GM18499 (cell line): ENCODE measurements at regions not wholly inside any gene's neighbourhood (a gene's known extent, or its start where the extent isn't known, plus 50 kb on each side); places are given as distances from the start of the nearest gene placed in this dataset.
"Not testable (repeated sequence)": the region's sequence is repeated elsewhere in the genome, so short reads cannot be mapped to it uniquely, and the experiment has no call there.

Experiments used
- ATAC-seq: cut with Tn5 transposase; IDR thresholded peaks from one replicate; pipeline ENCODE4 v1.9.1; 2021; ENCODE audit warnings: moderate number of reproducible peaks; ENCODE audit not compliant: insufficient read depth, unreplicated experiment

- no peak for ATAC-seq
Observed at GRCh38 chr18:70578480-70578879, 289.6 kb downstream of the SOCS6 start.

GRCh38 chr18:70577023-70577420 is 288.2 kb downstream of the SOCS6 start:
- no peak for ATAC-seq

GRCh38 chr18:70576276-70577022 is 287.6 kb downstream of the SOCS6 start:
- ATAC-seq, result no peak

- ATAC-seq, result not testable (repeated sequence)
Observed at GRCh38 chr18:70574951-70575350, 286.1 kb downstream of the SOCS6 start.

- not testable (repeated sequence) for ATAC-seq
Observed at GRCh38 chr18:70569647-70570046, 280.8 kb downstream of the SOCS6 start.

- ATAC-seq, result no peak
Observed at GRCh38 chr18:70559446-70559845, 270.6 kb downstream of the SOCS6 start.

- ATAC-seq, result no peak
Observed at GRCh38 chr18:70558371-70558770, 269.5 kb downstream of the SOCS6 start.

- no peak for ATAC-seq
Observed at GRCh38 chr18:70554854-70555445, 266.1 kb downstream of the SOCS6 start.

- ATAC-seq, result no peak
Observed at GRCh38 chr18:70553936-70554260, 265.1 kb downstream of the SOCS6 start.

GRCh38 chr18:70553245-70553935 is 264.5 kb downstream of the SOCS6 start:
- no peak for ATAC-seq

- ATAC-seq, result no peak
Observed at GRCh38 chr18:70536370-70537062, 247.7 kb downstream of the SOCS6 start.

GRCh38 chr18:70535041-70535440 is 246.2 kb downstream of the SOCS6 start:
- no peak for ATAC-seq

- ATAC-seq, result not testable (repeated sequence)
Observed at GRCh38 chr18:70525322-70525721, 236.5 kb downstream of the SOCS6 start.

GRCh38 chr18:70523792-70524182 is 234.9 kb downstream of the SOCS6 start:
- no peak for ATAC-seq

GRCh38 chr18:70523035-70523791 is 234.4 kb downstream of the SOCS6 start:
- no peak for ATAC-seq

GRCh38 chr18:70522183-70522680 is 233.4 kb downstream of the SOCS6 start:
- no peak for ATAC-seq

- no peak for ATAC-seq
Observed at GRCh38 chr18:70520867-70521266, 232.0 kb downstream of the SOCS6 start.

GRCh38 chr18:70513502-70514171 is 224.8 kb downstream of the SOCS6 start:
- no peak for ATAC-seq

GRCh38 chr18:70507970-70508369 is 219.1 kb downstream of the SOCS6 start:
- ATAC-seq, result no peak

GRCh38 chr18:70506511-70506910 is 217.7 kb downstream of the SOCS6 start:
- no peak for ATAC-seq
